ENCODE measurements at regions not wholly inside any gene's neighbourhood (a gene's known extent, or its start where the extent isn't known, plus 50 kb on each side); places are given as distances from the start of the nearest gene placed in this dataset.

- TF ChIP-seq GATA2 (IDR thresholded peaks at IDR 0.05; ENCODE audit: low read depth, low read length) (no peak), GATA3 (IDR thresholded peaks at IDR 0.05; ENCODE audit: low read depth, low read length) (no peak)
These were observed 229.9 kb downstream of the HACE1 start for GRCh38 chr6:104629826-104630225.

Data from SH-SY5Y (cell line).